Mesothelial cell of epicardium (in vitro differentiated cells): ENCODE measurements at regions not wholly inside any gene's neighbourhood (a gene's known extent, or its start where the extent isn't known, plus 50 kb on each side); places are given as distances from the start of the nearest gene placed in this dataset.

Source experiments
- DNase-seq, 2 experiments: peaks; one replicate each; pipeline ENCODE4 v3.0.0; 2021; ENCODE audit warnings: low spot score in 2 of 2; ENCODE audit not compliant: unreplicated experiment in 2 of 2
- H3K27ac Mint-ChIP-seq: 2 replicates; pipeline ENCODE4 v1.8.0; 2021; ENCODE audit warnings: mixed read lengths
- H3K27me3 Mint-ChIP-seq: 2 replicates; pipeline ENCODE4 v1.8.0; 2021; ENCODE audit warnings: low read depth, mixed read lengths
- H3K36me3 Mint-ChIP-seq: 2 replicates; pipeline ENCODE4 v1.8.0; 2021; ENCODE audit warnings: mixed read lengths
- H3K4me1 Mint-ChIP-seq: 2 replicates; pipeline ENCODE4 v1.8.0; 2021; ENCODE audit warnings: mixed read lengths
- H3K4me3 Mint-ChIP-seq: 2 replicates; pipeline ENCODE4 v1.8.0; 2021; ENCODE audit warnings: mild to moderate bottlenecking, moderate library complexity, mixed read lengths
- H3K9me3 Mint-ChIP-seq: 2 replicates; pipeline ENCODE4 v1.8.0; 2021; ENCODE audit warnings: mixed read lengths
- CTCF ChIP-seq: fragments of 200-600 bp; sonication (generic); IDR thresholded peaks from one replicate; pipeline ENCODE4 v1.5.0; 2021; ENCODE audit warnings: antibody characterized with exemption; ENCODE audit not compliant: unreplicated experiment

- no peak for TF ChIP-seq CTCF
- Mint-ChIP-seq H3K9me3 (peaks cover 15% of the 10 kb centered on the region), H3K36me3 (peaks cover 2% of the 10 kb centered on the region), H3K4me3 (no peak overlapping the region), H3K4me1 (no peaks in the 10 kb centered on the region), H3K27ac (no peak overlapping the region), H3K27me3 (no peaks in the 10 kb centered on the region)
- no peak for DNase-seq
These were observed 762.3 kb downstream of the GALC start for GRCh38 chr14:87230726-87231125.

GRCh38 chr14:87229131-87229530 is 763.9 kb downstream of the GALC start:
- H3K4me3 Mint-ChIP-seq: no peak overlapping the region
- H3K4me1 Mint-ChIP-seq: no peaks in the 10 kb centered on the region
- peaks cover 2% of the 10 kb centered on the region for H3K36me3 Mint-ChIP-seq
- DNase-seq: no peak
- H3K9me3 Mint-ChIP-seq: peaks cover 15% of the 10 kb centered on the region
- TF ChIP-seq CTCF: no peak
- no peak overlapping the region for H3K27ac Mint-ChIP-seq
- no peaks in the 10 kb centered on the region for H3K27me3 Mint-ChIP-seq

- Mint-ChIP-seq H3K9me3 (peaks cover 20% of the 10 kb centered on the region), H3K27ac (no peak overlapping the region), H3K27me3 (no peaks in the 10 kb centered on the region)
These were observed 776.0 kb downstream of the GALC start for GRCh38 chr14:87217023-87217422.

GRCh38 chr14:87214558-87214957 is 778.4 kb downstream of the GALC start:
- no peak overlapping the region for H3K4me3 Mint-ChIP-seq
- no peak overlapping the region for H3K27ac Mint-ChIP-seq
- TF ChIP-seq CTCF: no peak
- peaks cover 3% of the 10 kb centered on the region for H3K4me1 Mint-ChIP-seq
- no peaks in the 10 kb centered on the region for H3K36me3 Mint-ChIP-seq
- DNase-seq: no peak
- peaks cover 21% of the 10 kb centered on the region for H3K9me3 Mint-ChIP-seq
- no peaks in the 10 kb centered on the region for H3K27me3 Mint-ChIP-seq

More at GRCh38 chr14:87217023-87217422, 776.0 kb downstream of the GALC start:
- DNase-seq: no peak
- no peaks in the 10 kb centered on the region for H3K36me3 Mint-ChIP-seq
- peaks cover 3% of the 10 kb centered on the region for H3K4me1 Mint-ChIP-seq
- no peak for TF ChIP-seq CTCF
- no peak overlapping the region for H3K4me3 Mint-ChIP-seq

- no peaks in the 10 kb centered on the region for H3K36me3 Mint-ChIP-seq
- no peak for DNase-seq
- no peak overlapping the region for H3K27ac Mint-ChIP-seq
- no peak for TF ChIP-seq CTCF
- no peaks in the 10 kb centered on the region for H3K4me1 Mint-ChIP-seq
- H3K9me3 Mint-ChIP-seq: peaks cover 15% of the 10 kb centered on the region
- H3K4me3 Mint-ChIP-seq: no peak overlapping the region
- no peaks in the 10 kb centered on the region for H3K27me3 Mint-ChIP-seq
These were observed 785.2 kb downstream of the GALC start for GRCh38 chr14:87207756-87208155.

- TF ChIP-seq CTCF: no peak
- Mint-ChIP-seq H3K36me3 (no peaks in the 10 kb centered on the region), H3K4me1 (no peaks in the 10 kb centered on the region), H3K27ac (no peak overlapping the region), H3K4me3 (no peak overlapping the region), H3K9me3 (peaks cover 8% of the 10 kb centered on the region), H3K27me3 (no peaks in the 10 kb centered on the region)
- DNase-seq: no peak
These were observed 787.2 kb downstream of the GALC start for GRCh38 chr14:87205811-87206210.
